Activated T-helper 2 cell treated with anti-CD3 and anti-CD28 coated beads, Interferon-gamma antibody, Interleukin-2, Interleukin-4, amounts not matched to agents 10 μg/mL and 5 μg/mL and 100 μg/mL, durations not matched to agents 14 hours and 24 hours and 36 hours (primary cell): ENCODE measurements at regions not wholly inside any gene's neighbourhood (a gene's known extent, or its start where the extent isn't known, plus 50 kb on each side); places are given as distances from the start of the nearest gene placed in this dataset.
"Not testable (repeated sequence)": the region's sequence is repeated elsewhere in the genome, so short reads cannot be mapped to it uniquely, and the experiment has no call there.

Source experiments
- DNase-seq: peaks from one replicate; pipeline ENCODE4 v3.0.0; 2021; ENCODE audit warnings: low spot score
- H3K27ac Mint-ChIP-seq: one replicate; pipeline ENCODE4 v1.8.0; 2021; ENCODE audit warnings: mixed read lengths
- H3K27me3 Mint-ChIP-seq: one replicate; pipeline ENCODE4 v1.8.0; 2021; ENCODE audit warnings: low read depth, mixed read lengths
- H3K36me3 Mint-ChIP-seq: one replicate; pipeline ENCODE4 v1.8.0; 2021; ENCODE audit warnings: low read depth, mixed read lengths
- H3K4me1 Mint-ChIP-seq: one replicate; pipeline ENCODE4 v1.8.0; 2021; ENCODE audit warnings: low read depth, mixed read lengths
- H3K4me3 Mint-ChIP-seq: one replicate; pipeline ENCODE4 v1.8.0; 2021; ENCODE audit warnings: low read depth, mild to moderate bottlenecking, moderate library complexity, mixed read lengths
- H3K9me3 Mint-ChIP-seq: one replicate; pipeline ENCODE4 v1.8.0; 2021; ENCODE audit warnings: mixed read lengths
- intact Hi-C: fragments of 100-400 bp; cut with micrococcal nuclease; formaldehyde crosslinking; loops from one replicate; pipeline ENCODE4 v1.15.1; 2023

DNA sequence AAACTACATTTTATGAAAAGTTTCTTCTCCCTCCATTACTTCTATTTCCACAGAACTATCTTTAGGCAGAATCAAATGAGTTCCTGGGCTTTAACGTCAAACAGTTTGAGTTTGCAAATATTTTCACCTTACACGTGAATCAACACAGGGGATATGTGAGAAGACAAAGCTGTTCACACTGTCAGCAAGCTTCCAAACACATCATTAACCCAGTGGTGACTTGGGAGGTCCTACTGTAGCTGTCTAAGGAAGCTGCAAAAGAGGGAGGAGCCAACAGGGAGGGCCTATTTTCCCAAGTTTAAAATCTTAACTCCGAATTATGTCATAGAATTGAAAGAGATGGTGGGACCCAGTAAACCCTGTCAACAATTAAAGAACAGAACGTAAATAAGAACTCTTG is 337.8 kb upstream of the DNAJC19 start:
- DNase-seq, result no peak
- Mint-ChIP-seq H3K27me3 (no peaks in the 10 kb centered on the region), H3K27ac (no peak overlapping the region), H3K4me1 (no peaks in the 10 kb centered on the region), H3K36me3 (no peaks in the 10 kb centered on the region), H3K4me3 (no peak overlapping the region), H3K9me3 (no peaks in the 10 kb centered on the region)
- intact Hi-C loops, result loop anchor here (5.0 kb wide), 1 partner anchor 1355 kb away; no protein-coding TSS in a partner anchor

DNA sequence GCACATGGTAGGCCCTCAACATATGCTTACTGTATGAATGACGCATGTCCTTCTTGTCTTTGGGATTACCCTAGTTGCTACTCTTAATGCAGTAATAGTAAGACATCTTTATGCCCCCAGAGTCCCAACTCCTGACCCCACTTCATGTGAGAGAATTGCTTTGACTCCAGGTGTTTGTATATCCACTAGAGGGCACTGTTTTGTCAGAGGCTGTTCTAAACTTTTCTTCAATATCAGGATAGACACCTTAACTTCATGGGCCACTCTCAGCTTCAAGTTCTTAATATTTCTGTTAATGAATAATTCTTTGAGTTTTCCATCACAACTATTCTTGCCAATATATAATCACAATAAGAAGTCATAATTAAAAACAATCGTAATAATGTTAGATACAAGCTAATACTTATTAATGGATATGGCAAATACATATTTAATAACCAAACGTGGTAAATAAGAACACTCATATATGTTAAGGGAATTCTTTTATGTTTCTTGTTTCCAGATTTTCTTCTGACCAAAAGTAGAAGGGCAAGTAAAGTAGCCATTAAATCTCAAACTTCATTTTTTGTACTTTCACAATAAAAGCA is 337.2 kb upstream of the DNAJC19 start:
- intact Hi-C loops, result loop anchor here (5.0 kb wide), 1 partner anchor 1356 kb away; no protein-coding TSS in a partner anchor
- DNase-seq, result no peak
- Mint-ChIP-seq H3K4me1 (no peaks in the 10 kb centered on the region), H3K27ac (no peak overlapping the region), H3K9me3 (no peaks in the 10 kb centered on the region), H3K27me3 (no peaks in the 10 kb centered on the region), H3K36me3 (no peaks in the 10 kb centered on the region), H3K4me3 (no peak overlapping the region)

DNA sequence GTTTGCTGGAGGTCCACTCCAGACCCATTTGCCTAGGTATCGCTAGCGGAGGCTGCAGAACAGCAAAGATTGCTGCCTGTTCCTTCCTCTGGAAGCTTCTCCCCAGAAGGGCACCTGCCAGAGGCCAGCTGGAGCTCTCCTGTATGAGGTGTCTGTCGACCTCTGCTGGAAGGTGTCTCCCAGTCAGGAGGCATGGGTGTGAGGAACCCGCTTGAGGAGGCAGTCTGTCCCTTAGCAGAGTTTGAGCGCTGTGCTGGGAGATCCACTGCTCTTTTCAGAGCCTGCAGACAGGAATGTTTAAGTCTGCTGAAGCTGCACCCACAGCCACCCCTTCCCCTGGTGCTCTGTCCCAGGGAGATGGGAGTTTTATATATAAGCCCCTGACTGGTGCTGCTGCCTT is 335.0 kb upstream of the DNAJC19 start:
- H3K9me3 Mint-ChIP-seq, H3K4me1 Mint-ChIP-seq, H3K27ac Mint-ChIP-seq, H3K27me3 Mint-ChIP-seq, H3K36me3 Mint-ChIP-seq, DNase-seq, intact Hi-C loops, H3K4me3 Mint-ChIP-seq: not testable (repeated sequence)

DNA sequence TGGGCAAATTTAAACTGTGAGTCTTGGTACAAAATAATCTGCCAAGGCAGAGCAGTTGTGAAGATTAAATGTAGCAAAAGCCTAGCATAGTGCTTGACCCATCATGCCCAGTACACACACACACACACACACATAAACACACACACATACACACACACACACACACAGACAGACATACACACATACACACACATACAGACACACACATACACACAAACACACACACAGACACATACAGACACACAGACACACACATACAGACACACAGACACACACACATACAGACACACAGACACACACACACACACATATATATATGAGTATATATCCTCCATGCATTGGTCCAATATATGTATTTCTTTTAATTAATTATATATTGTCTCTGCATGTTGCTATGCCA is 328.8 kb upstream of the DNAJC19 start:
- H3K36me3 Mint-ChIP-seq, result no peaks in the 10 kb centered on the region
- H3K9me3 Mint-ChIP-seq, result no peaks in the 10 kb centered on the region
- H3K4me1 Mint-ChIP-seq, result no peaks in the 10 kb centered on the region
- intact Hi-C loops, result no loop called here
- no peak overlapping the region for H3K4me3 Mint-ChIP-seq
- no peak for DNase-seq
- no peaks in the 10 kb centered on the region for H3K27me3 Mint-ChIP-seq
- no peak overlapping the region for H3K27ac Mint-ChIP-seq

DNA sequence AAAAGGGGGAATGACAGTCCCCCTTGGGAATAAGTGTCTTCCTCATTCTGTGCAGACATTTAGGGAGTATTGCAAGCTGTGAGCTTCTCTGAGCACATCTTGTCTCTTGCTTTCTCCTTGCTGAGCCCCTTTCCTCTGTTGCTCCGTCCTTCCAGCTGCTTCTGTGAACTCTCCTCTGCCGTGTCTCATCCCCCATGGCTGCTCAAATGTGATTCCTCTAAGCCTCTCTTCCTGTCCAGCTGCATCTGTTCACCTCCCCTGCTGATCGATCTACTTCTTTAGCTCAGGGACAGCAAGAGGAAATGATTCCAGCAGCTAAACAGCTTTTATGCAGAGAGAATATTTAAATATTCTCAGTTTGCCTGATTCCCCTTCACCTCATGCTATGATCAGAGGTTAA is 328.0 kb upstream of the DNAJC19 start:
- Mint-ChIP-seq H3K9me3 (no peaks in the 10 kb centered on the region), H3K4me3 (no peak overlapping the region), H3K27me3 (no peaks in the 10 kb centered on the region), H3K4me1 (no peaks in the 10 kb centered on the region), H3K36me3 (no peaks in the 10 kb centered on the region), H3K27ac (no peak overlapping the region)
- intact Hi-C loops, result no loop called here
- DNase-seq, result no peak

DNA sequence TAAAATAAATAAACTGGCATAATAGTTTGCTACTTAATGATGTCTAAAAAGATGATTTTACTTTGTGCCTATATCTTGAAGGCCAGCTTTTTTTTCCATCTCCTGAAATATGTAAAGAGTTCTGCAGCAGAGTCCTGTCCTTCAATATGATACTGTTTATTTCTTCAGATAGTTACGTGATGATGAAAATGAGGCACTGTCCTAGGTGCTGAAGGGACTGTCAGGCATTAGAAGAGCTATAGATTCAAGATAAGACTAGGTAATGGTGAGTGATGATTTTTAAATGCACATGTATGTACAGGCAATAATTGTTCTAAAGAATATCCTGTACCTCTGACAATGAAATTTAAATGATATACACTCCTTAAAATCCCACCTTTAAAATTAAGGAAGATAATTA is 326.9 kb upstream of the DNAJC19 start:
- Mint-ChIP-seq H3K27ac (no peak overlapping the region), H3K36me3 (no peaks in the 10 kb centered on the region), H3K4me1 (no peaks in the 10 kb centered on the region), H3K4me3 (no peak overlapping the region), H3K27me3 (no peaks in the 10 kb centered on the region), H3K9me3 (no peaks in the 10 kb centered on the region)
- DNase-seq, result no peak
- intact Hi-C loops, result no loop called here

DNA sequence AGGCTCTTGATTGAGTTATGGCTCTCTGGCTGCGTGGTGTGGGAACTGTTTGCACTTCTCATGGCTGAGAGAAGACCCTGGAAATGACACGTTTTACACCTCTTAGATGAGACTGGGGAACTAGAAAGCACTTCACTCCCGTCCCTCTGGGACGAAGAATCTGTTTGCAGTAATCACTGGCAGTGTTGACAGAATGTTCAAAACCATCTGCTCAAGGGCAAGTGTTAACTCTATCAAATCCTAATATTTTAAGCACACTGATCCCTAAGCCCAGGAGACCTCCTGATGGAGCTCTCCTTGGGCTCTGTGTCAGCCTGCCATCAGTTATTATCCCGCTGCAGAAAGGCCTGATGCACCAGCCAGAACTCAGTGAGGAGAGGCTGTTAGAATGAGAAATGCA is 323.8 kb upstream of the DNAJC19 start:
- Mint-ChIP-seq H3K27me3 (no peaks in the 10 kb centered on the region), H3K9me3 (no peaks in the 10 kb centered on the region), H3K27ac (no peak overlapping the region), H3K36me3 (no peaks in the 10 kb centered on the region), H3K4me1 (no peaks in the 10 kb centered on the region), H3K4me3 (no peak overlapping the region)
- intact Hi-C loops, result no loop called here
- no peak for DNase-seq

DNA sequence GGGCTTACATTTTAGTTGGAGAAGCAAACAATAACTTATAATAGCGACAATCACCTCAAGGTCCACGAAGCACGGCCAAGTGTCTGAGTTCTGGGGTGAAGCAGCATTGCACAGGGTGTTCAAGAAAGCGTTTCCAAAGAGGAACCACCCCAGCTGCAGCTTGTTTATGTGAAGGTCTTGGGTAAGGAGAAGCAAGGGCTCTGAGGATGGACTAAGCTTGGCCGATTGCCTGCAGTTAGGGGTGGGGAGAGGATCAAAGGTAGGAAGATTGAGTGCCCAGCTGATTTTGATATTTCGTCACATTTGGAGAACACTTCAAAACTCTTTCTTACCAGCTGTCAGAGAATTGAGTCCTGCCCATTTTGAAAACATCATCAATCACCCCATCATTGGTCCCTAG is 321.6 kb upstream of the DNAJC19 start:
- Mint-ChIP-seq H3K9me3 (no peaks in the 10 kb centered on the region), H3K27me3 (no peaks in the 10 kb centered on the region), H3K4me3 (no peak overlapping the region), H3K27ac (no peak overlapping the region), H3K36me3 (no peaks in the 10 kb centered on the region), H3K4me1 (no peaks in the 10 kb centered on the region)
- DNase-seq, result no peak
- intact Hi-C loops, result no loop called here

DNA sequence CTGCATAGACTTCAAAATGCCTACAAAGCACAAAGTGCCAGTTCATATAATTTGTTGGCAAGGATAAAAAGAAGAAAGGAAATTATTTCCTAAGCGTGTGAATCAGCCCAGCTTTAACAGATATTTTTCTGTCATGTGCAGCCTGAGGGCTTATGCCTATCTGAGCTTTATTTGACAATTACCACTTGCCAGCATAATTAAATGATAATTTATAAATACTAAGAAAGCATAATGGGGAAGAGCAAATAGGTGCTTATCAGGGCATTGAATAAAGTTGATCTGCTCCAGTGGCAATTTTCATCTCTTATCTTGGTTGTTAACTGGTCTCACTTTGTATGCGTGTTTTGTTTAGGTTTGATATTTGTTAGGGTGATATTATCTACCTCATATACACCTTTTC is 313.4 kb upstream of the DNAJC19 start:
- H3K9me3 Mint-ChIP-seq, result no peaks in the 10 kb centered on the region
- no peak overlapping the region for H3K4me3 Mint-ChIP-seq
- no peak for DNase-seq
- intact Hi-C loops, result no loop called here
- no peak overlapping the region for H3K27ac Mint-ChIP-seq
- H3K36me3 Mint-ChIP-seq, result no peaks in the 10 kb centered on the region
- H3K27me3 Mint-ChIP-seq, result no peaks in the 10 kb centered on the region
- H3K4me1 Mint-ChIP-seq, result no peaks in the 10 kb centered on the region

DNA sequence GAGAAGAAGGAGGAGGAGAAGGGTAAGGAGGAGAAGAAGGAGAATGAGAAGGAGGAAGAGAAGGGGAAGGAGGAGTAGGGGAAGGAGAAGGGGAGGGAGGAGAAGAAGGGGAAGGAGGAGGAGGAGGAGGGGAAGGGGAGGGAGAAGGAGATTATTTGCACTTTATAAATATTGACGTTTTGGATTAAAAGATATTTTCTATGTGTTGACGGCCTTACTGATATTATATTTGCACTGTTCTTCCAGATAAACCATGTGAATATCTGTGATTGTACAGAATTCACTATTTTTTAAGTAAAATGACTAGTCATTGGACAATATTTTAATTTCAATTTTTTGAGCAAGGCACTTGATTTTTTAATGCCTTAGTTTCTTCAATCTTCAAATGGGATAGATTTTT is 310.5 kb upstream of the DNAJC19 start:
- no peaks in the 10 kb centered on the region for H3K9me3 Mint-ChIP-seq
- no peak overlapping the region for H3K4me3 Mint-ChIP-seq
- H3K27ac Mint-ChIP-seq, result no peak overlapping the region
- H3K27me3 Mint-ChIP-seq, result no peaks in the 10 kb centered on the region
- no peaks in the 10 kb centered on the region for H3K36me3 Mint-ChIP-seq
- H3K4me1 Mint-ChIP-seq, result no peaks in the 10 kb centered on the region
- intact Hi-C loops, result no loop called here
- no peak for DNase-seq

DNA sequence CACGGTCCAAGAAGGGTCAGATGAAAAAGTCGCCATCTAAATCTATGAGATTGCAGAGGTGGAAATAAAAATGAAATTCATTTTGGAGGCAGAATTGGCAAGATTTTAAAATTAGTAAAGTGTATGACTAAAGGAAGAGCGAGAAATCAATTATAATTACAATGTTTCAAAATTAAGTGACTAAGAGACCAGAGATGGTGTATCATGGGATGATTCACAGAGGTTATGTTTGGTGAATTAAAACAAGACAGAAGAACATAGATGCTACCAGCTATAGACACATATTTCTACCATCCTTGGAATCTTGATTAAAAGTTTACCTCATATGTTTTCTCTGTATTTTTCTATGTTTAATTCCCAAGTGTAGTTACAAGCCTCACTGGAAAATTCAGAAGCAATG is 308.9 kb upstream of the DNAJC19 start:
- H3K27ac Mint-ChIP-seq, result no peak overlapping the region
- H3K36me3 Mint-ChIP-seq, result no peaks in the 10 kb centered on the region
- H3K9me3 Mint-ChIP-seq, result no peaks in the 10 kb centered on the region
- H3K4me3 Mint-ChIP-seq, result no peak overlapping the region
- no peaks in the 10 kb centered on the region for H3K4me1 Mint-ChIP-seq
- intact Hi-C loops, result no loop called here
- H3K27me3 Mint-ChIP-seq, result no peaks in the 10 kb centered on the region
- DNase-seq, result no peak

DNA sequence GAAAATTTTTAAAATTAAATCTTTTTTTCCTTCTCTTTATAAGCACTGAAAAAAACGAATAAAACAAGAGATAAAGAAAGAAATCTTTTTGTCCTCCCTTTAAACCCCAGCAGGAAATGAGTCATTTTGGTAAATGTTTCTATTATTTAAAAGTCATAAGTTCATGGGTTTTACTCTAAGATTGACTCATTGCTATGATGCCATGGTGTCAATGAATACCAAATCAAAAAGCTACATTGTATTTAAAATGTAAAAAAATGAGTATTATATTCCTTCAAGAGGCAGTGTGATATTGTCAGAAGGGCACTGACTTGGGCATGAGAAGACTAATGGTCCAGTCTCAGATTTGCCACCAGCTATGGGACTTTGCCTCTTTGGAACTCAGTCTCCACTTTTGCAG is 303.4 kb upstream of the DNAJC19 start:
- Mint-ChIP-seq H3K36me3 (no peaks in the 10 kb centered on the region), H3K9me3 (no peaks in the 10 kb centered on the region), H3K27me3 (peaks cover 1% of the 10 kb centered on the region), H3K27ac (no peak overlapping the region), H3K4me1 (no peaks in the 10 kb centered on the region), H3K4me3 (no peak overlapping the region)
- intact Hi-C loops, result no loop called here
- DNase-seq, result no peak

DNA sequence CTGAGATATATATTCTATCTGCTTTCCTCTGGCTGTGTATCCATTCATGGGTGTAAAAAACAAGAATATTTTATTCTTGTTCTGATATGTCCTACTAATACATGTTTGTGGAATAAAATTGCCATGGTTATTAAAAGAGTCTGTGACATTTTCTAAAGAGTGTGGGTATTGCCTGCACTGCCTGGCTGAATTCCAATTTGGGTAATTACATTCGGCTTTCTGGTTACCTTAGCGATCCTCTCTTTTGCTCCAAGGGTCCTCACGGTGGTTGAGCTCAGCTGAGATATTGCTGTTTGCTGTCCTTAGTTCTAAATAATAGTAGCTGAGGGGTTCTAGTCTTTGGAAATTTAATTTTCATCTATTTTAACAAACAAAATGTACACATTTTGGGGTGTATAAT is 301.4 kb upstream of the DNAJC19 start:
- Mint-ChIP-seq H3K9me3 (no peaks in the 10 kb centered on the region), H3K4me3 (no peak overlapping the region), H3K27me3 (peaks cover 1% of the 10 kb centered on the region), H3K36me3 (no peaks in the 10 kb centered on the region), H3K27ac (no peak overlapping the region), H3K4me1 (no peaks in the 10 kb centered on the region)
- DNase-seq, result no peak
- intact Hi-C loops, result no loop called here

DNA sequence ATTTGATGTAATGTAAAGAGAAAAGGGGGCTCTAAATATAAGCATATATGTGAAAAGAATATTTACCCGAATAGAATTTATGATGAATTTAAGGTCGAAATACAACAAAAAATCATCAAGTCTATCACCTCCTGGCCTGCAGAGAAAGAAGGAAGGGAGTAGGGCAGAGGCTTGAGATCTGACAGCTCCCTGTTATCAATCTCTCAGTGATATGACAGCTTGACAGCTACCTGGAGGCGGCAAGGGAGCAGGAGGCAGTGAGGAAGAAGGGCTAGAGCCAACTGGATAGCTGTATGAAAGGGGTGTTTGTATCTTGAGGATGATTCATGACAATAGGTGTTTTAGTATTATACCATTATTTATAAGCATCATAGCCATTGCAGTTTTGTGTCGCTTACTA is 299.8 kb upstream of the DNAJC19 start:
- Mint-ChIP-seq H3K27ac (no peak overlapping the region), H3K27me3 (peaks cover 1% of the 10 kb centered on the region), H3K9me3 (no peaks in the 10 kb centered on the region), H3K4me1 (no peaks in the 10 kb centered on the region), H3K4me3 (no peak overlapping the region), H3K36me3 (no peaks in the 10 kb centered on the region)
- intact Hi-C loops, result no loop called here
- no peak for DNase-seq
